ENCODE measurements at regions not wholly inside any gene's neighbourhood (a gene's known extent, or its start where the extent isn't known, plus 50 kb on each side); places are given as distances from the start of the nearest gene placed in this dataset.

GRCh38 chr13:65615506-65615905 is 1614.6 kb downstream of the PCDH9 start:
- Histone ChIP-seq H2BK5ac (ENCODE audit: low read depth, low read length, poor library complexity, severe bottlenecking) (no peak overlapping the region), H3K9ac (ENCODE audit: low read depth, low read length) (no peak overlapping the region), H3K4me1 (ENCODE audit: control insufficient read depth, insufficient read depth, low read length) (no peaks in the 10 kb centered on the region), H3K27me3 (ENCODE audit: control insufficient read depth, insufficient read depth, low read length) (no peaks in the 10 kb centered on the region), H2BK15ac (ENCODE audit: low read depth, low read length) (no peak overlapping the region), H3K27ac (ENCODE audit: insufficient read depth, low read length) (no peak overlapping the region), H3K4me3 (ENCODE audit: insufficient read depth, low read depth, low read length) (no peak overlapping the region), H4K8ac (ENCODE audit: low read depth in 2 of 2, low read length in 2 of 2) (no peak overlapping the region), H3K14ac (replicated peaks; ENCODE audit: low read depth, low read length) (no peak overlapping the region), H3K36me3 (ENCODE audit: control insufficient read depth, insufficient read depth, low read length) (no peaks in the 10 kb centered on the region), H2AK5ac (ENCODE audit: low read depth, low read length) (no peak overlapping the region), H3K4ac (ENCODE audit: low read depth, low read length) (no peak overlapping the region), H2AK9ac (replicated peaks; ENCODE audit: low read depth, low read length, poor library complexity) (no peak overlapping the region), H3K18ac (ENCODE audit: low read depth, low read length) (no peak overlapping the region), H4K5ac (ENCODE audit: low read depth, low read length) (no peak overlapping the region), H4K20me1 (ENCODE audit: insufficient read depth, low read length) (no peaks in the 10 kb centered on the region), H3K9me3 (ENCODE audit: control insufficient read depth, insufficient read depth, low read length) (no peaks in the 10 kb centered on the region), H2BK120ac (ENCODE audit: low read depth, low read length) (no peak overlapping the region), H3K4me2 (ENCODE audit: low read depth, low read length) (no peak overlapping the region), H3K23ac (ENCODE audit: low read depth, low read length) (no peak overlapping the region), H2BK20ac (ENCODE audit: low read depth, low read length) (no peak overlapping the region), H3K56ac (ENCODE audit: extremely low read depth, insufficient read depth, low read length) (no peak overlapping the region), H2AFZ (replicated peaks; ENCODE audit: low read length, poor library complexity) (no peak overlapping the region), H4K91ac (ENCODE audit: insufficient read depth, low read depth, low read length) (no peak overlapping the region), H3K79me1 (ENCODE audit: low read depth in 1 of 2, low read length in 2 of 2) (no peaks in the 10 kb centered on the region), H3K9me1 (ENCODE audit: insufficient read depth, low read length) (no peaks in the 10 kb centered on the region)
- ChIA-PET POLR2A (ENCODE audit: unreplicated experiment) (no interaction called here), CTCF (no interaction called here)
- intact Hi-C loops (cut with micrococcal nuclease): no loop called here
- ATAC-seq (ENCODE audit: low read depth) (no peak), DNase-seq (no peak)
- dilution Hi-C loops (cut with HindIII; ENCODE audit: low sequenced_read_pairs, unreplicated experiment): no loop called here
- WGBS, 2 experiments (ENCODE audit: extremely low coverage in 2 of 2, insufficient read length in 1 of 2): no CpG with 5 or more reads among the region's 3 CpGs
- TF ChIP-seq RAD21 (IDR thresholded peaks at IDR 0.05; ENCODE audit: low read length): no peak
- no peak for TF ChIP-seq POLR2A (IDR thresholded peaks at IDR 0.05; ENCODE audit: low read depth, low read length)
- in situ Hi-C loops (cut with MboI; ENCODE audit: low sequenced_read_pairs): no loop called here
- BruUV-seq (replicated peaks): no TSS peak
